CD14-positive monocyte (primary cell): ENCODE measurements at regions not wholly inside any gene's neighbourhood (a gene's known extent, or its start where the extent isn't known, plus 50 kb on each side); places are given as distances from the start of the nearest gene placed in this dataset.

ENCODE experiments used
- DNase-seq, 3 donors: peaks; one replicate each; pipeline ENCODE4 v3.0.0-alpha.2; 2011 to 2022
- H2AFZ ChIP-seq: 2 replicates; pipeline ENCODE4 v1.6.0; 2012; ENCODE audit warnings: mild to moderate bottlenecking, low read depth, low read length, inconsistent platforms; ENCODE audit not compliant: insufficient read depth, poor library complexity, severe bottlenecking
- H3K27ac ChIP-seq, 2 donors: 1 replicate in 1 of 2; 2 replicates in 1 of 2; pipeline ENCODE4 v1.5.1; 2012 to 2013; ENCODE audit warnings: low read length in 2 of 2, control low read depth in 1 of 2, inconsistent platforms in 1 of 2, low read depth in 1 of 2, mild to moderate bottlenecking in 1 of 2
- H3K27me3 ChIP-seq, 2 donors: one replicate each; pipeline versions ENCODE4 v1.6.0 to v1.6.1; 2011 to 2013; ENCODE audit warnings: low read length in 2 of 2; ENCODE audit not compliant: control insufficient read depth in 2 of 2, insufficient read depth in 2 of 2
- H3K36me3 ChIP-seq, 2 donors: replicated peaks in 1 of 2; 1 replicate in 1 of 2; 2 replicates in 1 of 2; pipeline versions ENCODE4 v1.5.1 to v1.6.1; 2012 to 2013; ENCODE audit warnings: low read length in 2 of 2, control low read depth in 1 of 2, inconsistent platforms in 1 of 2, mild to moderate bottlenecking in 1 of 2; ENCODE audit not compliant: insufficient read depth in 2 of 2, control insufficient read depth in 1 of 2
- H3K4me1 ChIP-seq, 2 donors: 1 replicate in 1 of 2; 2 replicates in 1 of 2; pipeline versions ENCODE4 v1.5.1 to v1.6.1; 2012 to 2013; ENCODE audit warnings: low read length in 2 of 2, control low read depth in 1 of 2, inconsistent platforms in 1 of 2, mild to moderate bottlenecking in 1 of 2, moderate library complexity in 1 of 2; ENCODE audit not compliant: insufficient read depth in 2 of 2, control insufficient read depth in 1 of 2
- H3K4me2 ChIP-seq: replicated peaks from 2 replicates; pipeline ENCODE3; 2012; ENCODE audit warnings: low read length, moderate library complexity, mild to moderate bottlenecking; ENCODE audit not compliant: poor library complexity, severe bottlenecking; ENCODE audit errors: extremely low read depth
- H3K4me3 ChIP-seq, 3 experiments: fragments of 200-600 bp in 1 of 3; sonication (generic) in 1 of 3; replicated peaks in 1 of 3; 1 replicate in 2 of 3; 2 replicates in 1 of 3; pipeline ENCODE4 v1.5.1; 2011 to 2013; ENCODE audit warnings: low read length in 3 of 3, mild to moderate bottlenecking in 3 of 3, control low read depth in 2 of 3, low read depth in 2 of 3, inconsistent platforms in 1 of 3, moderate library complexity in 1 of 3
- H3K79me2 ChIP-seq: 2 replicates; pipeline ENCODE4 v1.6.0; 2012; ENCODE audit warnings: mild to moderate bottlenecking, control low read depth, inconsistent platforms, low read length, moderate library complexity; ENCODE audit not compliant: insufficient read depth
- H3K9ac ChIP-seq: 2 replicates; pipeline ENCODE4 v1.6.0; 2017; ENCODE audit warnings: low read length, mild to moderate bottlenecking; ENCODE audit not compliant: insufficient read depth, poor library complexity, severe bottlenecking
- H3K9me3 ChIP-seq, 2 donors: replicated peaks in 1 of 2; 1 replicate in 1 of 2; 2 replicates in 1 of 2; pipeline versions ENCODE4 v1.5.1 to v1.6.1; 2012 to 2013; ENCODE audit warnings: low read length in 2 of 2, control low read depth in 1 of 2; ENCODE audit not compliant: control insufficient read depth in 1 of 2, insufficient read depth in 1 of 2
- H4K20me1 ChIP-seq: 2 replicates; pipeline ENCODE4 v1.6.0; 2012; ENCODE audit warnings: mild to moderate bottlenecking, low read length, control low read depth, moderate library complexity; ENCODE audit not compliant: insufficient read depth
- H3K27ac Mint-ChIP-seq, 7 donors: one replicate each; pipeline ENCODE4 v1.8.0; 2020; ENCODE audit warnings: mild to moderate bottlenecking in 7 of 7, mixed read lengths in 7 of 7, moderate library complexity in 6 of 7, inconsistent platforms in 2 of 7
- H3K27me3 Mint-ChIP-seq, 3 donors: one replicate each; pipeline ENCODE4 v1.8.0; 2021 to 2022; ENCODE audit warnings: low read depth in 3 of 3, mild to moderate bottlenecking in 3 of 3, mixed read lengths in 3 of 3, moderate library complexity in 3 of 3, inconsistent platforms in 1 of 3
- H3K36me3 Mint-ChIP-seq, 2 donors: one replicate each; pipeline ENCODE4 v1.8.0; 2020; ENCODE audit warnings: mixed read lengths in 2 of 2, inconsistent platforms in 1 of 2, mild to moderate bottlenecking in 1 of 2
- H3K4me1 Mint-ChIP-seq: one replicate; pipeline ENCODE4 v1.8.0; 2020; ENCODE audit warnings: mild to moderate bottlenecking, mixed read lengths
- H3K4me3 Mint-ChIP-seq, 2 donors: one replicate each; pipeline ENCODE4 v1.8.0; 2020; ENCODE audit warnings: mild to moderate bottlenecking in 2 of 2, mixed read lengths in 2 of 2, moderate library complexity in 1 of 2
- H3K9me3 Mint-ChIP-seq, 7 donors: one replicate each; pipeline ENCODE4 v1.8.0; 2020 to 2022; ENCODE audit warnings: mixed read lengths in 7 of 7, mild to moderate bottlenecking in 6 of 7, moderate library complexity in 6 of 7, inconsistent platforms in 2 of 7
- CTCF ChIP-seq: fragments of 200-600 bp; IDR thresholded peaks from one replicate; pipeline ENCODE4 v1.8.0; 2022; ENCODE audit warnings: antibody characterized with exemption, mild to moderate bottlenecking
- WGBS: methylation state at CpG from one replicate; pipeline ENCODE4 v1.1.5; 2013; ENCODE audit warnings: missing lambda C conversion rate; ENCODE audit not compliant: insufficient coverage; 5-methylcytosine and 5-hydroxymethylcytosine counted together
- intact Hi-C, 2 donors: fragments of 100-400 bp; cut with micrococcal nuclease; formaldehyde crosslinking; loops; one replicate each; pipeline versions ENCODE4 v1.15.0 to v1.15.1; 2023

GRCh38 chr18:8507915-8508705, 101.1 kb upstream of the RAB12 start:
- no peak overlapping the region for H3K27ac ChIP-seq

GRCh38 chr18:8513249-8513648, 96.0 kb upstream of the RAB12 start:
- H3K9me3 ChIP-seq, result no peaks in the 10 kb centered on the region
- H3K36me3 Mint-ChIP-seq, result no peaks in the 10 kb centered on the region
- H3K4me2 ChIP-seq, result no peak overlapping the region
- H3K36me3 ChIP-seq, result no peaks in the 10 kb centered on the region
- no peak overlapping the region for H3K4me3 Mint-ChIP-seq
- peaks cover 1 to 10% (median 5%) of the 10 kb centered on the region in 3 donors for H3K27me3 Mint-ChIP-seq
- H3K4me1 Mint-ChIP-seq, result no peaks in the 10 kb centered on the region
- no peak for DNase-seq
- intact Hi-C loops, result no loop called here
- H3K9ac ChIP-seq, result no peak overlapping the region
- no peaks in the 10 kb centered on the region for H3K79me2 ChIP-seq
- no peak overlapping the region for H3K27ac Mint-ChIP-seq
- no peaks in the 10 kb centered on the region for H3K27me3 ChIP-seq
- no peak overlapping the region for H3K4me3 ChIP-seq
- no peak overlapping the region for H2AFZ ChIP-seq
- H3K9me3 Mint-ChIP-seq, result peaks cover 0 to 4% (median 0%) of the 10 kb centered on the region in 7 donors
- no peaks in the 10 kb centered on the region for H4K20me1 ChIP-seq
- H3K4me1 ChIP-seq, result no peaks in the 10 kb centered on the region
- no peak for TF ChIP-seq CTCF
- WGBS, result 89% methylated on average over 3 of the region's 5 CpGs
- H3K27ac ChIP-seq, result no peak overlapping the region

More at GRCh38 chr18:8507915-8508705, 101.1 kb upstream of the RAB12 start:
- Histone ChIP-seq H3K36me3 (no peaks in the 10 kb centered on the region), H3K27me3 (no peaks in the 10 kb centered on the region), H3K9ac (no peak overlapping the region), H3K4me2 (no peak overlapping the region), H2AFZ (no peak overlapping the region), H3K4me3 (no peak overlapping the region), H3K79me2 (no peaks in the 10 kb centered on the region), H3K9me3 (no peaks in the 10 kb centered on the region), H3K4me1 (no peaks in the 10 kb centered on the region), H4K20me1 (no peaks in the 10 kb centered on the region)
- TF ChIP-seq CTCF, result no peak
- WGBS, result 90% methylated on average over 5 of the region's 10 CpGs
- Mint-ChIP-seq H3K4me3 (no peak overlapping the region), H3K4me1 (no peaks in the 10 kb centered on the region), H3K9me3 (peaks cover 0 to 1% (median 0%) of the 10 kb centered on the region in 7 donors), H3K27ac (no peak overlapping the region), H3K36me3 (no peaks in the 10 kb centered on the region), H3K27me3 (peaks cover 5 to 13% (median 8%) of the 10 kb centered on the region in 3 donors)
- DNase-seq, result no peak
- intact Hi-C loops, result no loop called here
